SK-N-SH treated with all-trans-retinoic acid at 6 μM for 48 hours (cell line): ENCODE measurements at regions not wholly inside any gene's neighbourhood (a gene's known extent, or its start where the extent isn't known, plus 50 kb on each side); places are given as distances from the start of the nearest gene placed in this dataset.

ENCODE experiments used
- BACH2 ChIP-seq: fragments of 250-450 bp; sonication (Bioruptor Pico); IDR thresholded peaks from 2 replicates; pipeline ENCODE4 v1.9.0; 2021; ENCODE audit warnings: mild to moderate bottlenecking, borderline replicate concordance
- ISL1 ChIP-seq: fragments of 250-450 bp; sonication (Bioruptor Pico); IDR thresholded peaks from 2 replicates; pipeline ENCODE4 v2.1.2; 2022; ENCODE audit warnings: mild to moderate bottlenecking, moderate library complexity
- PPARA ChIP-seq: fragments of 250-450 bp; sonication (Bioruptor Pico); IDR thresholded peaks from 2 replicates; pipeline ENCODE4 v1.5.0; 2020; ENCODE audit warnings: mild to moderate bottlenecking, borderline replicate concordance
- RARB ChIP-seq: fragments of 250-450 bp; sonication (Bioruptor Pico); IDR thresholded peaks from 2 replicates; pipeline ENCODE4 v1.8.0; 2021; ENCODE audit warnings: mild to moderate bottlenecking, moderate library complexity
- TCF4 ChIP-seq: fragments of 250-450 bp; sonication (Bioruptor Pico); IDR thresholded peaks from 2 replicates; pipeline ENCODE4 v1.8.0; 2021; ENCODE audit warnings: mild to moderate bottlenecking, moderate library complexity, borderline replicate concordance
- TOX ChIP-seq: fragments of 250-450 bp; sonication (Bioruptor Pico); IDR thresholded peaks from 2 replicates; pipeline ENCODE4 v1.8.0; 2021; ENCODE audit warnings: mild to moderate bottlenecking, moderate library complexity, borderline replicate concordance
- ZC3H10 ChIP-seq: fragments of 250-450 bp; sonication (Bioruptor Pico); IDR thresholded peaks from 2 replicates; pipeline ENCODE4 v1.5.1; 2021; ENCODE audit warnings: mild to moderate bottlenecking, moderate library complexity
- ZFP30 ChIP-seq: fragments of 450-650 bp; formaldehyde crosslinking; IDR thresholded peaks from 2 replicates; pipeline ENCODE4 v1.5.0; 2022; ENCODE audit warnings: mild to moderate bottlenecking, moderate library complexity
- ZNF8 ChIP-seq: fragments of 450-650 bp; formaldehyde crosslinking; IDR thresholded peaks from 2 replicates; pipeline ENCODE4 v1.5.0; 2020; ENCODE audit warnings: mild to moderate bottlenecking, moderate library complexity
- TF ChIP-seq, protein P1 (sequence below): fragments of 250-450 bp; sonication (Bioruptor Pico); IDR thresholded peaks from 2 replicates; pipeline ENCODE4 v1.8.0; 2020; ENCODE audit warnings: mild to moderate bottlenecking, moderate library complexity, borderline replicate concordance
- TF ChIP-seq, protein P2 (sequence below): fragments of 250-450 bp; sonication (Bioruptor Pico); IDR thresholded peaks from 2 replicates; pipeline ENCODE4 v1.5.1; 2021; ENCODE audit warnings: mild to moderate bottlenecking, moderate library complexity

DNA sequence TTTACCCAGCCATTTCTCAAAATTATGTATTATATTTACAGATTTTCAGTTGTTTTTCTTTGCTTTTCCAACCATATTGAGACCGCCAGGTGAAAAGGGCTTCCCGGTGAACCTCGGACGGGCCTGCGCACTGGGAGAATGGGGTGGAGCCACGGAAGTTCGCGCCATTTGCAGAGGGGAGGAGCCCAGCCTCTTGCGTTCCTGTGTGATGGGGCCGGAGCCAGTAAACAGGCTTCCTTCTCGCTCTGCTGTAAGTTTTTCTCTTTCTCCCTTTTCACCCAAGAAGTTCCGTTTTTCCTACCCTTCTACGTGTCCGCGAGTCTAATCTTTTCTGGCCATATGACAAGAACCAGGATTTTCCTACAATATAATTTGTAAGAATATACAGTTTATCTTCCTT lies 1108.8 kb upstream of the SEL1L start:
- TF ChIP-seq, protein P1, sequence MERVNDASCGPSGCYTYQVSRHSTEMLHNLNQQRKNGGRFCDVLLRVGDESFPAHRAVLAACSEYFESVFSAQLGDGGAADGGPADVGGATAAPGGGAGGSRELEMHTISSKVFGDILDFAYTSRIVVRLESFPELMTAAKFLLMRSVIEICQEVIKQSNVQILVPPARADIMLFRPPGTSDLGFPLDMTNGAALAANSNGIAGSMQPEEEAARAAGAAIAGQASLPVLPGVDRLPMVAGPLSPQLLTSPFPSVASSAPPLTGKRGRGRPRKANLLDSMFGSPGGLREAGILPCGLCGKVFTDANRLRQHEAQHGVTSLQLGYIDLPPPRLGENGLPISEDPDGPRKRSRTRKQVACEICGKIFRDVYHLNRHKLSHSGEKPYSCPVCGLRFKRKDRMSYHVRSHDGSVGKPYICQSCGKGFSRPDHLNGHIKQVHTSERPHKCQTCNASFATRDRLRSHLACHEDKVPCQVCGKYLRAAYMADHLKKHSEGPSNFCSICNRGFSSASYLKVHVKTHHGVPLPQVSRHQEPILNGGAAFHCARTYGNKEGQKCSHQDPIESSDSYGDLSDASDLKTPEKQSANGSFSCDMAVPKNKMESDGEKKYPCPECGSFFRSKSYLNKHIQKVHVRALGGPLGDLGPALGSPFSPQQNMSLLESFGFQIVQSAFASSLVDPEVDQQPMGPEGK (CRISPR knock-in tag): no peak
- no peak for TF ChIP-seq ZC3H10 (CRISPR knock-in tag)
- TF ChIP-seq ISL1 (CRISPR knock-in tag): no peak
- TF ChIP-seq, protein P2, sequence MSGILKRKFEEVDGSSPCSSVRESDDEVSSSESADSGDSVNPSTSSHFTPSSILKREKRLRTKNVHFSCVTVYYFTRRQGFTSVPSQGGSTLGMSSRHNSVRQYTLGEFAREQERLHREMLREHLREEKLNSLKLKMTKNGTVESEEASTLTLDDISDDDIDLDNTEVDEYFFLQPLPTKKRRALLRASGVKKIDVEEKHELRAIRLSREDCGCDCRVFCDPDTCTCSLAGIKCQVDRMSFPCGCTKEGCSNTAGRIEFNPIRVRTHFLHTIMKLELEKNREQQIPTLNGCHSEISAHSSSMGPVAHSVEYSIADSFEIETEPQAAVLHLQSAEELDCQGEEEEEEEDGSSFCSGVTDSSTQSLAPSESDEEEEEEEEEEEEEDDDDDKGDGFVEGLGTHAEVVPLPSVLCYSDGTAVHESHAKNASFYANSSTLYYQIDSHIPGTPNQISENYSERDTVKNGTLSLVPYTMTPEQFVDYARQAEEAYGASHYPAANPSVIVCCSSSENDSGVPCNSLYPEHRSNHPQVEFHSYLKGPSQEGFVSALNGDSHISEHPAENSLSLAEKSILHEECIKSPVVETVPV: no peak
- no peak for TF ChIP-seq RARB
- no peak for TF ChIP-seq BACH2 (CRISPR knock-in tag)
- TF ChIP-seq ZNF8 (CRISPR knock-in tag): no peak
- no peak for TF ChIP-seq TOX (CRISPR knock-in tag)
- TF ChIP-seq PPARA (CRISPR knock-in tag): no peak
- TF ChIP-seq ZFP30 (CRISPR knock-in tag): no peak
- no peak for TF ChIP-seq TCF4 (CRISPR knock-in tag)
